ENCODE measurements at regions not wholly inside any gene's neighbourhood (a gene's known extent, or its start where the extent isn't known, plus 50 kb on each side); places are given as distances from the start of the nearest gene placed in this dataset.

- WGBS, 3 donors: 53 to 67% (median 57%) methylated on average over 3 of the region's 3 CpGs
- no peak for TF ChIP-seq CTCF (IDR thresholded peaks at IDR 0.05)
- intact Hi-C loops (cut with DNase I): no loop called here
Observed at GRCh38 chrX:87727620-87728019, 210.0 kb downstream of the KLHL4 start.

GRCh38 chrX:87728024-87728423 lies 210.4 kb downstream of the KLHL4 start:
- intact Hi-C loops (cut with DNase I): no loop called here
- Histone ChIP-seq H3K4me1 (no peaks in the 10 kb centered on the region), H3K36me3 (ENCODE audit: insufficient read depth in 1 of 2, low read depth in 1 of 2) (no peaks in the 10 kb centered on the region), H3K4me3 (no peak overlapping the region), H3K9me3 (no peaks in the 10 kb centered on the region), H3K27me3 (ENCODE audit: insufficient read depth in 3 of 3, low read length in 2 of 3) (no peaks in the 10 kb centered on the region), H3K27ac (no peak overlapping the region)
- 64 to 95% (median 88%) methylated on average over 9 of the region's 9 CpGs for WGBS, 3 donors
- ATAC-seq (no peak), DNase-seq (no peak)
- TF ChIP-seq CTCF (IDR thresholded peaks at IDR 0.05): no peak

More at GRCh38 chrX:87727620-87728019, 210.0 kb downstream of the KLHL4 start:
- H3K27me3 ChIP-seq (ENCODE audit: insufficient read depth in 3 of 3, low read length in 2 of 3): no peaks in the 10 kb centered on the region
- no peaks in the 10 kb centered on the region for H3K36me3 ChIP-seq (ENCODE audit: insufficient read depth in 1 of 2, low read depth in 1 of 2)
- H3K4me1 ChIP-seq: no peaks in the 10 kb centered on the region
- no peaks in the 10 kb centered on the region for H3K9me3 ChIP-seq
- H3K4me3 ChIP-seq: no peak overlapping the region
- DNase-seq (no peak), ATAC-seq (no peak)
- H3K27ac ChIP-seq: no peak overlapping the region

- H3K4me3 ChIP-seq: no peak overlapping the region
- intact Hi-C loops (cut with DNase I): no loop called here
- whole genome bisulfite sequencing, 3 donors: 87 to 97% (median 97%) methylated on average over 7 of the region's 7 CpGs
- no peaks in the 10 kb centered on the region for H3K4me1 ChIP-seq
- no peak for ATAC-seq
- no peaks in the 10 kb centered on the region for H3K27me3 ChIP-seq (ENCODE audit: insufficient read depth in 3 of 3, low read length in 2 of 3)
- no peak for TF ChIP-seq CTCF (IDR thresholded peaks at IDR 0.05)
- DNase-seq: no peak
- no peaks in the 10 kb centered on the region for H3K9me3 ChIP-seq
- no peaks in the 10 kb centered on the region for H3K36me3 ChIP-seq (ENCODE audit: insufficient read depth in 1 of 2, low read depth in 1 of 2)
- H3K27ac ChIP-seq: no peak overlapping the region
Observed at GRCh38 chrX:87728459-87728858, 210.9 kb downstream of the KLHL4 start.

- no peak for DNase-seq
- no peak for ATAC-seq
- H3K9me3 ChIP-seq: no peaks in the 10 kb centered on the region
- H3K27ac ChIP-seq: no peak overlapping the region
- no peak for TF ChIP-seq CTCF (IDR thresholded peaks at IDR 0.05)
- no peaks in the 10 kb centered on the region for H3K4me1 ChIP-seq
- H3K36me3 ChIP-seq (ENCODE audit: insufficient read depth in 1 of 2, low read depth in 1 of 2): no peaks in the 10 kb centered on the region
- no peak overlapping the region for H3K4me3 ChIP-seq
- H3K27me3 ChIP-seq (ENCODE audit: insufficient read depth in 3 of 3, low read length in 2 of 3): no peaks in the 10 kb centered on the region
- intact Hi-C loops (cut with DNase I): no loop called here
Observed at GRCh38 chrX:87732133-87732532, 214.5 kb downstream of the KLHL4 start.

GRCh38 chrX:87736576-87736975 lies 219.0 kb downstream of the KLHL4 start:
- peaks cover 0 to 3% (median 0%) of the 10 kb centered on the region in 3 donors for H3K27me3 ChIP-seq (ENCODE audit: insufficient read depth in 3 of 3, low read length in 2 of 3)
- intact Hi-C loops (cut with DNase I): no loop called here
- DNase-seq: no peak
- no peaks in the 10 kb centered on the region for H3K36me3 ChIP-seq (ENCODE audit: insufficient read depth in 1 of 2, low read depth in 1 of 2)
- 38 to 48% (median 48%) methylated on average over 2 of the region's 2 CpGs for WGBS, 3 donors
- no peak for TF ChIP-seq CTCF (IDR thresholded peaks at IDR 0.05)
- H3K27ac ChIP-seq: no peak overlapping the region
- no peaks in the 10 kb centered on the region for H3K4me1 ChIP-seq
- no peak for ATAC-seq
- H3K9me3 ChIP-seq: no peaks in the 10 kb centered on the region
- no peak overlapping the region for H3K4me3 ChIP-seq
